DND-41 (cell line): ENCODE measurements at regions not wholly inside any gene's neighbourhood (a gene's known extent, or its start where the extent isn't known, plus 50 kb on each side); places are given as distances from the start of the nearest gene placed in this dataset.
"Not testable (repeated sequence)": the region's sequence is repeated elsewhere in the genome, so short reads cannot be mapped to it uniquely, and the experiment has no call there.

Source experiments
- ATAC-seq: fragments of 200-7000 bp; cut with Tn5 transposase; 3 replicates; pipeline ENCODE4 v1.9.1; 2021; ENCODE audit warnings: low read depth; ENCODE audit not compliant: insufficient read depth
- DNase-seq: peaks from one replicate; pipeline ENCODE4 v3.0.0-alpha.2; 2020
- H2AFZ ChIP-seq: 2 replicates; pipeline ENCODE4 v1.6.0; 2012; ENCODE audit warnings: low read depth, low read length
- H3K27ac ChIP-seq: 2 replicates; pipeline ENCODE4 v1.5.1; 2012; ENCODE audit warnings: low read length, inconsistent platforms
- H3K27me3 ChIP-seq: fragments of 200-600 bp; sonication (generic); 2 replicates; pipeline ENCODE4 v1.6.0; 2012; ENCODE audit warnings: low read length, mild to moderate bottlenecking, inconsistent platforms; ENCODE audit not compliant: insufficient read depth, poor library complexity
- H3K36me3 ChIP-seq: 2 replicates; pipeline ENCODE4 v1.5.1; 2012; ENCODE audit warnings: low read length, inconsistent platforms; ENCODE audit not compliant: insufficient read depth
- H3K4me1 ChIP-seq: 2 replicates; pipeline ENCODE4 v1.5.1; 2012; ENCODE audit warnings: mild to moderate bottlenecking, low read length; ENCODE audit not compliant: insufficient read depth
- H3K4me2 ChIP-seq: 2 replicates; pipeline ENCODE4 v1.6.0; 2012; ENCODE audit warnings: mild to moderate bottlenecking, moderate library complexity, low read length, inconsistent platforms; ENCODE audit not compliant: insufficient read depth
- H3K4me3 ChIP-seq, 2 experiments: fragments of 200-600 bp in 1 of 2; shearing (Covaris generic) in 1 of 2; 2 replicates each; pipeline ENCODE4 v1.5.1; 2012 to 2016; ENCODE audit warnings: inconsistent platforms in 2 of 2, low read length in 2 of 2, mild to moderate bottlenecking in 2 of 2, low read depth in 1 of 2, moderate library complexity in 1 of 2
- H3K79me2 ChIP-seq: 2 replicates; pipeline ENCODE4 v1.6.0; 2012; ENCODE audit warnings: low read length, inconsistent platforms; ENCODE audit not compliant: insufficient read depth
- H3K9ac ChIP-seq: 2 replicates; pipeline ENCODE4 v1.6.0; 2012; ENCODE audit warnings: low read depth, mild to moderate bottlenecking, inconsistent platforms, low read length, moderate library complexity
- H3K9me3 ChIP-seq: 2 replicates; pipeline ENCODE4 v1.5.1; 2012; ENCODE audit warnings: low read length, moderate library complexity, mild to moderate bottlenecking, inconsistent platforms; ENCODE audit not compliant: insufficient read depth, severe bottlenecking
- H4K20me1 ChIP-seq: 2 replicates; pipeline ENCODE4 v1.6.0; 2012; ENCODE audit warnings: low read length; ENCODE audit not compliant: insufficient read depth
- CTCF ChIP-seq: IDR thresholded peaks from 2 replicates; pipeline ENCODE4 v1.5.1; 2012; ENCODE audit warnings: borderline replicate concordance, low read length, moderate library complexity, mild to moderate bottlenecking; ENCODE audit not compliant: poor library complexity, severe bottlenecking; ENCODE audit errors: extremely low read depth
- EZH2 ChIP-seq: IDR thresholded peaks from 3 replicates; pipeline ENCODE4 v1.6.1; 2012; ENCODE audit warnings: borderline replicate concordance, low read depth, mild to moderate bottlenecking, moderate library complexity, low read length, inconsistent platforms; ENCODE audit not compliant: severe bottlenecking

GRCh38 chr12:34126239-34126641 is 103.9 kb downstream of the ALG10 start:
- Histone ChIP-seq H3K4me1 (peaks cover 8% of the 10 kb centered on the region; the same call in 1 of the 2 replicates), H3K79me2 (no peaks in the 10 kb centered on the region), H3K4me2 (peak overlapping the region; percentile 24; the same call in 1 of the 2 replicates), H4K20me1 (no peaks in the 10 kb centered on the region), H2AFZ (peak overlapping the region; percentile 66), H3K9me3 (no peaks in the 10 kb centered on the region), H3K9ac (no peak overlapping the region), H3K36me3 (no peaks in the 10 kb centered on the region), H3K27me3 (no peaks in the 10 kb centered on the region), H3K27ac (peak overlapping the region; percentile 27), H3K4me3 (0 out of 4 replicates have a peak overlapping the region, but pooled peaks of 1 of the 2 experiments have one; percentile 12)
- TF ChIP-seq EZH2 (no peak), CTCF (no peak)
- ATAC-seq (peak; percentile 71), DNase-seq (peak; percentile 7)

GRCh38 chr12:34126805-34127204 is 104.5 kb downstream of the ALG10 start:
- DNase-seq (no peak), ATAC-seq (no peak)
- H3K4me2 ChIP-seq = no peak overlapping the region
- H3K9ac ChIP-seq = no peak overlapping the region
- H3K27ac ChIP-seq = no peak overlapping the region
- H3K4me1 ChIP-seq = peaks cover 8% of the 10 kb centered on the region; the same call in 1 of the 2 replicates
- no peaks in the 10 kb centered on the region for H3K79me2 ChIP-seq
- no peaks in the 10 kb centered on the region for H3K9me3 ChIP-seq
- TF ChIP-seq CTCF = no peak
- TF ChIP-seq EZH2 = no peak
- no peaks in the 10 kb centered on the region for H3K36me3 ChIP-seq
- H3K4me3 ChIP-seq = no peak overlapping the region
- H2AFZ ChIP-seq = peak overlapping the region; percentile 66; the same call in 1 of the 2 replicates
- no peaks in the 10 kb centered on the region for H4K20me1 ChIP-seq
- no peaks in the 10 kb centered on the region for H3K27me3 ChIP-seq

GRCh38 chr12:34127379-34127778 is 105.1 kb downstream of the ALG10 start:
- not testable (repeated sequence) for H3K79me2 ChIP-seq, H2AFZ ChIP-seq, H3K4me2 ChIP-seq, H3K27me3 ChIP-seq, ATAC-seq, H3K9me3 ChIP-seq, H3K27ac ChIP-seq, H3K4me3 ChIP-seq, DNase-seq, H4K20me1 ChIP-seq, H3K4me1 ChIP-seq, H3K36me3 ChIP-seq, H3K9ac ChIP-seq

DNA sequence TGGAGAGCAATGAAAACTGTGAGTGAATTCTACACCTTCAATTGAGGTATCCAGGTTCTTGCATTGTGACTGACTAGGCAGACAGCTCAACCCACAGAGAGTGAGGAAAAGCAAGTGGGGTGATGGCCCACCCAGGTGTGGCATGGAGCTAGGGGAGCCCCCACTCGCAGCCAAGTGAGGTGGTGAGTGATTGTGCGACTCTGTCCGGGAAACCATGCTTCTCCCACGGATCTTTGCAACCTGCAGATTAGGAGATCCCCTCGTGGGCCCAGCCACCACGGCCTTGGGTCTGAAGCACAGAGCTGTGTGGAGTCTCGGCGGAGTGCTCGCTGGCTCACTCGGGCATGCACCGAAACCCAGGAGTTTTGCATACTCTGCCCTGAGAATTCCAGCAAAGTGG is 120.1 kb downstream of the ALG10 start:
- no peak for ATAC-seq
- no peak overlapping the region for H3K27ac ChIP-seq
- H2AFZ ChIP-seq = no peak overlapping the region
- DNase-seq = no peak
- H3K4me3 ChIP-seq = no peak overlapping the region
- no peaks in the 10 kb centered on the region for H3K36me3 ChIP-seq
- H3K4me2 ChIP-seq = no peak overlapping the region
- no peaks in the 10 kb centered on the region for H3K9me3 ChIP-seq
- no peaks in the 10 kb centered on the region for H3K4me1 ChIP-seq
- no peak overlapping the region for H3K9ac ChIP-seq
- H3K27me3 ChIP-seq = no peaks in the 10 kb centered on the region
- H3K79me2 ChIP-seq = no peaks in the 10 kb centered on the region
- TF ChIP-seq CTCF (no peak), EZH2 (no peak)
- H4K20me1 ChIP-seq = no peaks in the 10 kb centered on the region
